Activated B cell treated with CpG ODN at 0.5 μM for 24 hours (primary cell): ENCODE measurements at regions not wholly inside any gene's neighbourhood (a gene's known extent, or its start where the extent isn't known, plus 50 kb on each side); places are given as distances from the start of the nearest gene placed in this dataset.

Source experiments
- ATAC-seq: fragments of 200-7000 bp; cut with Tn5 transposase; one replicate; pipeline ENCODE4 v1.10.0; 2021; ENCODE audit warnings: low read depth, mild to moderate bottlenecking, moderate library complexity
- CTCF ChIA-PET: fragments of 350-600 bp; sonication (Branson Sonifier 250); formaldehyde crosslinking; loops from one replicate; lab custom pipeline; 2021; ENCODE audit warnings: antibody characterized with exemption; lab: Charles Lee
- POLR2A ChIA-PET: fragments of 350-600 bp; sonication (Branson Sonifier 250); formaldehyde crosslinking; loops from one replicate; lab custom pipeline; 2021; ENCODE audit warnings: antibody characterized with exemption; lab: Charles Lee
- DNase-seq: peaks from one replicate; pipeline ENCODE4 v3.0.0; 2022
- H3K27ac Mint-ChIP-seq: one replicate; pipeline ENCODE4 v1.8.0; 2020; ENCODE audit warnings: mixed read lengths
- H3K27me3 Mint-ChIP-seq: one replicate; pipeline ENCODE4 v1.8.0; 2021; ENCODE audit warnings: mixed read lengths
- H3K36me3 Mint-ChIP-seq: one replicate; pipeline ENCODE4 v1.8.0; 2021; ENCODE audit warnings: low read depth, mixed read lengths
- H3K4me1 Mint-ChIP-seq: one replicate; pipeline ENCODE4 v1.8.0; 2021; ENCODE audit warnings: mixed read lengths
- H3K4me3 Mint-ChIP-seq: one replicate; pipeline ENCODE4 v1.8.0; 2020; ENCODE audit warnings: mild to moderate bottlenecking, mixed read lengths
- H3K9me3 Mint-ChIP-seq: one replicate; pipeline ENCODE4 v1.8.0; 2020; ENCODE audit warnings: mixed read lengths
- CTCF ChIP-seq: fragments of 200-600 bp; IDR thresholded peaks from one replicate; pipeline ENCODE4 v1.8.0; 2022; ENCODE audit warnings: antibody characterized with exemption, mild to moderate bottlenecking
- intact Hi-C: fragments of 100-400 bp; cut with micrococcal nuclease; formaldehyde crosslinking; loops from one replicate; pipeline ENCODE4 v1.15.1; 2024

GRCh38 chr14:83994020-83994419 lies 1535.9 kb upstream of the FLRT2 start:
- H3K9me3 Mint-ChIP-seq = peaks cover 13% of the 10 kb centered on the region
- no peaks in the 10 kb centered on the region for H3K36me3 Mint-ChIP-seq
- H3K27ac Mint-ChIP-seq = no peak overlapping the region
- no peak overlapping the region for H3K4me3 Mint-ChIP-seq
- ATAC-seq (no peak), DNase-seq (no peak)
- H3K4me1 Mint-ChIP-seq = no peaks in the 10 kb centered on the region
- ChIA-PET POLR2A (no interaction called here), CTCF (no interaction called here)
- H3K27me3 Mint-ChIP-seq = no peaks in the 10 kb centered on the region
- intact Hi-C loops = no loop called here
- no peak for TF ChIP-seq CTCF

DNA sequence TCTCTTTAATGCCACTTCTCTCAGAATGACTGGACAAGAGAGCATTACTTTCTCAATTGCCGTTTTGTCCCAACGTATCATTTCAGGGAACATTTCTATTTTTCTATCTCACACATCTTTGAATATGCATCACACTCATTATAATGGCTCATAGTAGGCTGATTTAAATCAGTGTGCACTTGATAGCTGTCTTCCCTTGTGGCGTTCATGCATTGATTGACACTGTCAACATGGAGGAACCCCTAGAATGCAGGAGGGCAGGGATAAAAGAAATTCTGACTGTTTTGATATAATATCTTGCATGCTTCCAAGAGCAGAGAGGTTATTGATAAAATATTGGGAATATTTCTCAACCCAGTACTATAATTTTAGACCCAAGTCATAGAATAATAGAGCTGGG lies 1528.9 kb upstream of the FLRT2 start:
- Mint-ChIP-seq H3K36me3 (no peaks in the 10 kb centered on the region), H3K4me3 (no peak overlapping the region), H3K27me3 (no peaks in the 10 kb centered on the region), H3K9me3 (peaks cover 10% of the 10 kb centered on the region), H3K27ac (no peak overlapping the region), H3K4me1 (no peaks in the 10 kb centered on the region)
- CTCF ChIA-PET = no interaction called here
- intact Hi-C loops = no loop called here
- POLR2A ChIA-PET = no interaction called here
- DNase-seq = no peak
- no peak for TF ChIP-seq CTCF
- ATAC-seq = no peak

DNA sequence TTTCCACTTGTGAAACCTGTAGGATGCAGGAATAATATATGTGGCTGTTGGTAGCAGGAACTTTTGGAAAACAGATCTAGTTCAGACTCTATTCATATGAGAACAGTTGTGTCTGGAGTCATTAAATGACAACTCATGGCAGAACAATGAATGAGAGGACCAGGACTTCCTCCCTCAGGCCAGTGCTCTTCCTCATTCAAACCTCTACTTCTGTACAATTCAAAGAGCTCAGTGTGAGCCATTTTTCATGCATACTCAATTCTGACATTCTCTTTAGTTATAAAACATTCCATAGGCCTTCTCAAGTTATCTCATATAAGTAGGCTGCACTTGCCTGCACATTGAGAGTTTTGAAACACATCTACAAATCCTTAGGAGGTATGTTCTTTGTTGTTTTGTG lies 1526.6 kb upstream of the FLRT2 start:
- DNase-seq (no peak), ATAC-seq (no peak)
- Mint-ChIP-seq H3K36me3 (no peaks in the 10 kb centered on the region), H3K9me3 (peaks cover 6% of the 10 kb centered on the region), H3K4me1 (no peaks in the 10 kb centered on the region), H3K27ac (no peak overlapping the region), H3K4me3 (no peak overlapping the region), H3K27me3 (no peaks in the 10 kb centered on the region)
- TF ChIP-seq CTCF = no peak
- ChIA-PET CTCF (no interaction called here), POLR2A (no interaction called here)
- intact Hi-C loops = no loop called here

- Mint-ChIP-seq H3K9me3 (peaks cover 8% of the 10 kb centered on the region), H3K4me1 (no peaks in the 10 kb centered on the region), H3K4me3 (no peak overlapping the region), H3K36me3 (no peaks in the 10 kb centered on the region), H3K27ac (no peak overlapping the region), H3K27me3 (no peaks in the 10 kb centered on the region)
- no peak for ATAC-seq
- DNase-seq = no peak
- ChIA-PET POLR2A (no interaction called here), CTCF (no interaction called here)
- no peak for TF ChIP-seq CTCF
- intact Hi-C loops = no loop called here
These were observed 1523.2 kb upstream of the FLRT2 start for GRCh38 chr14:84006643-84007155.

GRCh38 chr14:84013424-84013823 lies 1516.5 kb upstream of the FLRT2 start:
- Mint-ChIP-seq H3K27ac (no peak overlapping the region), H3K4me3 (no peak overlapping the region), H3K9me3 (peaks cover 13% of the 10 kb centered on the region), H3K27me3 (no peaks in the 10 kb centered on the region), H3K4me1 (no peaks in the 10 kb centered on the region), H3K36me3 (no peaks in the 10 kb centered on the region)
- ChIA-PET CTCF (no interaction called here), POLR2A (no interaction called here)
- intact Hi-C loops = no loop called here
- ATAC-seq = no peak
- TF ChIP-seq CTCF = no peak
- DNase-seq = no peak
